ENCODE measurements at regions not wholly inside any gene's neighbourhood (a gene's known extent, or its start where the extent isn't known, plus 50 kb on each side); places are given as distances from the start of the nearest gene placed in this dataset.

GRCh38 chr2:42925742-42926433 lies 133.5 kb upstream of the HAAO start:
- DNase-seq: peak in 47 of 56 donors; percentile 11 to 82 (median 41)

GRCh38 chr2:42924418-42924886 lies 132.1 kb upstream of the HAAO start:
- DNase-seq: peak in 10 of 56 donors; percentile 18 to 67 (median 29)

GRCh38 chr2:42923580-42924417 lies 131.4 kb upstream of the HAAO start:
- no peak for DNase-seq

- no peak for DNase-seq
These were observed 130.6 kb upstream of the HAAO start for GRCh38 chr2:42922790-42923579.

- DNase-seq: no peak
These were observed 129.9 kb upstream of the HAAO start for GRCh38 chr2:42922293-42922692.

GRCh38 chr2:42921721-42922120 lies 129.3 kb upstream of the HAAO start:
- no peak for DNase-seq

- DNase-seq: no peak
These were observed 128.8 kb upstream of the HAAO start for GRCh38 chr2:42921147-42921520.

GRCh38 chr2:42920446-42921146 lies 128.2 kb upstream of the HAAO start:
- DNase-seq: no peak

- DNase-seq: no peak
These were observed 126.4 kb upstream of the HAAO start for GRCh38 chr2:42918671-42919318.

- DNase-seq: no peak
These were observed 125.7 kb upstream of the HAAO start for GRCh38 chr2:42918041-42918440.

GRCh38 chr2:42917425-42917927 lies 125.1 kb upstream of the HAAO start:
- DNase-seq: no peak

- DNase-seq: no peak
These were observed 123.9 kb upstream of the HAAO start for GRCh38 chr2:42916324-42916723.

GRCh38 chr2:42914860-42915259 lies 122.5 kb upstream of the HAAO start:
- DNase-seq: no peak

GRCh38 chr2:42914314-42914713 lies 121.9 kb upstream of the HAAO start:
- no peak for DNase-seq

- DNase-seq: no peak
These were observed 121.0 kb upstream of the HAAO start for GRCh38 chr2:42913280-42913878.

GRCh38 chr2:42910645-42911405 lies 118.4 kb upstream of the HAAO start:
- DNase-seq: no peak

- no peak for DNase-seq
These were observed 117.6 kb upstream of the HAAO start for GRCh38 chr2:42909966-42910365.

GRCh38 chr2:42908518-42909200 lies 116.3 kb upstream of the HAAO start:
- no peak for DNase-seq

GRCh38 chr2:42907835-42908234 lies 115.5 kb upstream of the HAAO start:
- DNase-seq: no peak

Data from amygdala (tissue), 56 donors.